Caco-2 (cell line): ENCODE measurements at regions not wholly inside any gene's neighbourhood (a gene's known extent, or its start where the extent isn't known, plus 50 kb on each side); places are given as distances from the start of the nearest gene placed in this dataset.
"Not testable (repeated sequence)": the region's sequence is repeated elsewhere in the genome, so short reads cannot be mapped to it uniquely, and the experiment has no call there.

Source experiments
- BruUV-seq: library from RNA; stranded (reverse); fragments of 400-500 nt; replicated peaks from 2 replicates; lab custom pipeline; 2021; lab: Mats Ljungman, UMichigan
- CTCF ChIA-PET: fragments of 300-600 bp; sonication (Branson Sonifier 250); formaldehyde crosslinking; loops from one replicate; lab custom pipeline; 2022; ENCODE audit warnings: antibody characterized with exemption; lab: Charles Lee
- POLR2A ChIA-PET: fragments of 300-600 bp; sonication (Branson Sonifier 250); formaldehyde crosslinking; loops from one replicate; lab custom pipeline; 2022; ENCODE audit warnings: antibody characterized with exemption; lab: Charles Lee
- DNase-seq, 2 experiments: peaks; one replicate each; pipeline versions ENCODE4 v3.0.0 to v3.0.0-alpha.2; 2020 to 2022
- H3K27me3 ChIP-seq: replicated peaks from 2 replicates; pipeline ENCODE4 v1.6.0; 2011; ENCODE audit warnings: low read length; ENCODE audit not compliant: control insufficient read depth, insufficient read depth
- H3K36me3 ChIP-seq: 2 replicates; pipeline ENCODE4 v1.5.1; 2011; ENCODE audit warnings: low read length; ENCODE audit not compliant: control insufficient read depth, insufficient read depth
- H3K4me1 ChIP-seq: fragments of 250-450 bp; sonication (Bioruptor Pico); 2 replicates; pipeline ENCODE4 v1.5.1; 2020; ENCODE audit warnings: mild to moderate bottlenecking
- H3K4me3 ChIP-seq: 2 replicates; pipeline ENCODE4 v1.5.1; 2011; ENCODE audit warnings: low read depth, mild to moderate bottlenecking, control low read depth, low read length
- H3K9me3 ChIP-seq: fragments of 250-450 bp; sonication (Bioruptor Pico); 2 replicates; pipeline ENCODE4 v1.5.1; 2020; ENCODE audit warnings: mild to moderate bottlenecking, moderate library complexity
- H3K27ac Mint-ChIP-seq: one replicate; pipeline ENCODE4 v1.8.0; 2022; ENCODE audit warnings: mixed read lengths; ENCODE audit not compliant: unreplicated experiment
- H3K27me3 Mint-ChIP-seq: one replicate; pipeline ENCODE4 v1.8.0; 2022; ENCODE audit warnings: mixed read lengths; ENCODE audit not compliant: insufficient read depth, unreplicated experiment
- H3K36me3 Mint-ChIP-seq: one replicate; pipeline ENCODE4 v1.8.0; 2022; ENCODE audit warnings: mild to moderate bottlenecking, mixed read lengths; ENCODE audit not compliant: insufficient read depth, unreplicated experiment
- H3K4me1 Mint-ChIP-seq: one replicate; pipeline ENCODE4 v1.8.0; 2022; ENCODE audit warnings: low read depth, mixed read lengths; ENCODE audit not compliant: unreplicated experiment
- H3K4me3 Mint-ChIP-seq: one replicate; pipeline ENCODE4 v1.8.0; 2022; ENCODE audit warnings: mild to moderate bottlenecking, moderate library complexity, mixed read lengths; ENCODE audit not compliant: unreplicated experiment
- H3K9me3 Mint-ChIP-seq: one replicate; pipeline ENCODE4 v1.8.0; 2022; ENCODE audit warnings: mixed read lengths; ENCODE audit not compliant: unreplicated experiment
- CTCF ChIP-seq, 2 experiments: fragments of 200-600 bp in 1 of 2; IDR thresholded peaks; 1 replicate in 1 of 2; 2 replicates in 1 of 2; pipeline versions ENCODE4 v1.5.1 to v1.8.0; 2011 to 2022; ENCODE audit warnings: antibody characterized with exemption in 1 of 2, control low read depth in 1 of 2, inconsistent platforms in 1 of 2, low read depth in 1 of 2, low read length in 1 of 2, mild to moderate bottlenecking in 1 of 2, moderate library complexity in 1 of 2; ENCODE audit not compliant: insufficient read depth in 1 of 2, severe bottlenecking in 1 of 2, unreplicated experiment in 1 of 2
- intact Hi-C: fragments of 100-400 bp; cut with micrococcal nuclease; formaldehyde crosslinking; loops from one replicate; pipeline ENCODE4 v1.10.0; 2022; ENCODE audit not compliant: unreplicated experiment

- Mint-ChIP-seq H3K9me3 (no peaks in the 10 kb centered on the region), H3K4me1 (peaks cover 23% of the 10 kb centered on the region), H3K27ac (peak overlapping the region; percentile 46), H3K4me3 (no peak overlapping the region), H3K36me3 (no peaks in the 10 kb centered on the region), H3K27me3 (no peaks in the 10 kb centered on the region)
- Histone ChIP-seq H3K4me1 (peaks cover 36% of the 10 kb centered on the region), H3K4me3 (no peak overlapping the region), H3K27me3 (no peaks in the 10 kb centered on the region), H3K36me3 (no peaks in the 10 kb centered on the region), H3K9me3 (no peaks in the 10 kb centered on the region)
- TF ChIP-seq CTCF (IDR thresholded peaks at IDR 0.05; ENCODE audit: insufficient read depth in 1 of 2, low read depth in 1 of 2, low read length in 1 of 2, severe bottlenecking in 1 of 2, unreplicated experiment in 1 of 2): no peak
- intact Hi-C loops: no loop called here
- POLR2A ChIA-PET: interaction anchor here (1.9 kb wide), 1 partner anchor 57 kb away, joined by 7 read pairs; the partner anchor contains the start of gene CD2AP
- no TSS peak for BruUV-seq
- no peak for DNase-seq
- CTCF ChIA-PET: interaction anchor here (1.6 kb wide), 1 partner anchor 211 kb away, joined by 4 read pairs; no protein-coding TSS in a partner anchor
These were observed 56.9 kb upstream of the CD2AP start for GRCh38 chr6:47420394-47421371.

- no peak for TF ChIP-seq CTCF (IDR thresholded peaks at IDR 0.05; ENCODE audit: insufficient read depth in 1 of 2, low read depth in 1 of 2, low read length in 1 of 2, severe bottlenecking in 1 of 2, unreplicated experiment in 1 of 2)
- Histone ChIP-seq H3K4me3 (no peak overlapping the region), H3K27me3 (no peaks in the 10 kb centered on the region), H3K9me3 (no peaks in the 10 kb centered on the region; the same call in none of the 2 replicates), H3K4me1 (peaks cover 19% of the 10 kb centered on the region), H3K36me3 (no peaks in the 10 kb centered on the region)
- no peaks in the 10 kb centered on the region for H3K27me3 Mint-ChIP-seq
- ChIA-PET POLR2A (no interaction called here), CTCF (no interaction called here)
- H3K9me3 Mint-ChIP-seq: peaks cover 9% of the 10 kb centered on the region
- no peaks in the 10 kb centered on the region for H3K36me3 Mint-ChIP-seq
- peaks cover 16% of the 10 kb centered on the region for H3K4me1 Mint-ChIP-seq
- no peak for DNase-seq
- no peak overlapping the region for H3K4me3 Mint-ChIP-seq
- H3K27ac Mint-ChIP-seq: no peak overlapping the region
- intact Hi-C loops: no loop called here
- BruUV-seq: no TSS peak
These were observed 54.5 kb upstream of the CD2AP start for GRCh38 chr6:47423079-47423478.

- ChIA-PET CTCF (no interaction called here), POLR2A (no interaction called here)
- no peak for DNase-seq
- BruUV-seq: no TSS peak
- intact Hi-C loops: no loop called here
- H3K4me1 ChIP-seq: peaks cover 16% of the 10 kb centered on the region
- H3K9me3 Mint-ChIP-seq: peaks cover 16% of the 10 kb centered on the region
- no peak overlapping the region for H3K4me3 ChIP-seq
- H3K36me3 ChIP-seq: no peaks in the 10 kb centered on the region
- H3K27ac Mint-ChIP-seq: no peak overlapping the region
- H3K4me3 Mint-ChIP-seq: no peak overlapping the region
- peaks cover 16% of the 10 kb centered on the region for H3K4me1 Mint-ChIP-seq
- H3K9me3 ChIP-seq: peaks cover 8% of the 10 kb centered on the region
- no peaks in the 10 kb centered on the region for H3K36me3 Mint-ChIP-seq
- no peaks in the 10 kb centered on the region for H3K27me3 ChIP-seq
- no peak for TF ChIP-seq CTCF (IDR thresholded peaks at IDR 0.05; ENCODE audit: insufficient read depth in 1 of 2, low read depth in 1 of 2, low read length in 1 of 2, severe bottlenecking in 1 of 2, unreplicated experiment in 1 of 2)
- no peaks in the 10 kb centered on the region for H3K27me3 Mint-ChIP-seq
These were observed 53.2 kb upstream of the CD2AP start for GRCh38 chr6:47424436-47424836.

- DNase-seq, H3K27me3 ChIP-seq, POLR2A ChIA-PET, H3K4me3 Mint-ChIP-seq, H3K4me1 ChIP-seq, H3K4me3 ChIP-seq, intact Hi-C loops, H3K27me3 Mint-ChIP-seq, H3K27ac Mint-ChIP-seq, H3K36me3 Mint-ChIP-seq, CTCF ChIA-PET, H3K36me3 ChIP-seq, BruUV-seq: not testable (repeated sequence)
- peaks cover 10% of the 10 kb centered on the region for H3K4me1 Mint-ChIP-seq
- H3K9me3 ChIP-seq: peaks cover 13% of the 10 kb centered on the region
- H3K9me3 Mint-ChIP-seq: peaks cover 27% of the 10 kb centered on the region
These were observed 51.9 kb upstream of the CD2AP start for GRCh38 chr6:47425724-47426123.
